Fibroblast of mammary gland (primary cell): ENCODE measurements at regions not wholly inside any gene's neighbourhood (a gene's known extent, or its start where the extent isn't known, plus 50 kb on each side); places are given as distances from the start of the nearest gene placed in this dataset.
"Not testable (repeated sequence)": the region's sequence is repeated elsewhere in the genome, so short reads cannot be mapped to it uniquely, and the experiment has no call there.

ENCODE experiments used
- DNase-seq: peaks from one replicate; pipeline ENCODE4 v3.0.0-alpha.2; 2010; ENCODE audit warnings: low read depth
- H3K4me3 ChIP-seq: 2 replicates; pipeline ENCODE4 v1.5.1; 2011; ENCODE audit warnings: low read depth, mild to moderate bottlenecking, low read length, moderate library complexity; ENCODE audit not compliant: control insufficient read depth
- CTCF ChIP-seq: conservative IDR thresholded peaks from 2 replicates; pipeline ENCODE4 v1.5.1; 2011; ENCODE audit warnings: low read depth, low read length, inconsistent platforms; ENCODE audit not compliant: control insufficient read depth, insufficient read depth

GRCh38 chr15:58369261-58369701, 62.5 kb upstream of the LIPC start:
- no peak for DNase-seq
- no peak overlapping the region for H3K4me3 ChIP-seq

GRCh38 chr15:58369956-58370355, 61.8 kb upstream of the LIPC start:
- no peak for TF ChIP-seq CTCF
- DNase-seq, result no peak
- H3K4me3 ChIP-seq, result no peak overlapping the region

More at GRCh38 chr15:58369261-58369701, 62.5 kb upstream of the LIPC start:
- TF ChIP-seq CTCF, result no peak

GRCh38 chr15:58374147-58374546, 57.6 kb upstream of the LIPC start:
- no peak for TF ChIP-seq CTCF
- DNase-seq, result peak; percentile 72
- no peak overlapping the region for H3K4me3 ChIP-seq

GRCh38 chr15:58377193-58377592, 54.6 kb upstream of the LIPC start:
- no peak for TF ChIP-seq CTCF
- DNase-seq, result no peak
- no peak overlapping the region for H3K4me3 ChIP-seq

- no peak overlapping the region for H3K4me3 ChIP-seq
- no peak for TF ChIP-seq CTCF
- DNase-seq, result peak; percentile 57
Measured at GRCh38 chr15:58378241-58379085, 53.3 kb upstream of the LIPC start.

- H3K4me3 ChIP-seq, DNase-seq: not testable (repeated sequence)
Measured at GRCh38 chr15:58379454-58379853, 52.3 kb upstream of the LIPC start.

GRCh38 chr15:58380280-58380945, 51.4 kb upstream of the LIPC start:
- no peak for TF ChIP-seq CTCF
- no peak overlapping the region for H3K4me3 ChIP-seq
- DNase-seq, result no peak
